ENCODE measurements at regions not wholly inside any gene's neighbourhood (a gene's known extent, or its start where the extent isn't known, plus 50 kb on each side); places are given as distances from the start of the nearest gene placed in this dataset.

GRCh38 chr16:85250147-85250463 lies 137.8 kb upstream of the CIBAR2 start:
- no peak overlapping the region for H3K4me3 ChIP-seq (ENCODE audit: insufficient read depth, low read depth, low read length)
- no peak for TF ChIP-seq BHLHE40 (IDR thresholded peaks at IDR 0.05; ENCODE audit: low read depth, low read length)
- TF ChIP-seq CTCF (conservative IDR thresholded peaks at IDR 0.05; ENCODE audit: low read depth, low read length) = no peak
- TF ChIP-seq NFE2L2 (IDR thresholded peaks at IDR 0.05; ENCODE audit: low read depth, low read length) = no peak
- TF ChIP-seq MAZ (IDR thresholded peaks at IDR 0.05; ENCODE audit: borderline replicate concordance, low read depth, low read length) = no peak
- TF ChIP-seq, protein P1, sequence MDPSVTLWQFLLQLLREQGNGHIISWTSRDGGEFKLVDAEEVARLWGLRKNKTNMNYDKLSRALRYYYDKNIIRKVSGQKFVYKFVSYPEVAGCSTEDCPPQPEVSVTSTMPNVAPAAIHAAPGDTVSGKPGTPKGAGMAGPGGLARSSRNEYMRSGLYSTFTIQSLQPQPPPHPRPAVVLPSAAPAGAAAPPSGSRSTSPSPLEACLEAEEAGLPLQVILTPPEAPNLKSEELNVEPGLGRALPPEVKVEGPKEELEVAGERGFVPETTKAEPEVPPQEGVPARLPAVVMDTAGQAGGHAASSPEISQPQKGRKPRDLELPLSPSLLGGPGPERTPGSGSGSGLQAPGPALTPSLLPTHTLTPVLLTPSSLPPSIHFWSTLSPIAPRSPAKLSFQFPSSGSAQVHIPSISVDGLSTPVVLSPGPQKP (IDR thresholded peaks at IDR 0.05; ENCODE audit: borderline replicate concordance, low read depth, low read length) = no peak
- no peak for TF ChIP-seq RAD21 (IDR thresholded peaks at IDR 0.05; ENCODE audit: low read length)
- no peak for TF ChIP-seq CEBPB (IDR thresholded peaks at IDR 0.05; ENCODE audit: low read depth, low read length)
- TF ChIP-seq MXI1 (IDR thresholded peaks at IDR 0.05; ENCODE audit: borderline replicate concordance, low read depth, low read length) = no peak
- TF ChIP-seq SMC3 (IDR thresholded peaks at IDR 0.05; ENCODE audit: low read depth, low read length) = no peak
- TF ChIP-seq FOS (IDR thresholded peaks at IDR 0.05; ENCODE audit: low read depth, low read length) = no peak
- no peak for TF ChIP-seq RCOR1 (IDR thresholded peaks at IDR 0.05; ENCODE audit: insufficient replicate concordance, low read length)
- no peak for TF ChIP-seq RFX5 (IDR thresholded peaks at IDR 0.05; ENCODE audit: low read depth, low read length)
- TF ChIP-seq CHD1 (IDR thresholded peaks at IDR 0.05; ENCODE audit: low read depth, low read length) = no peak
- TF ChIP-seq POLR2A (IDR thresholded peaks at IDR 0.05; ENCODE audit: low read depth, low read length) = no peak
- no peak for TF ChIP-seq MAFK (IDR thresholded peaks at IDR 0.05; ENCODE audit: low read depth, low read length)
- TF ChIP-seq USF2 (IDR thresholded peaks at IDR 0.05; ENCODE audit: low read depth, low read length) = no peak
- peaks cover 84% of the 10 kb centered on the region for H4K20me1 ChIP-seq (ENCODE audit: insufficient read depth, low read length)
- dilution Hi-C loops (cut with HindIII; ENCODE audit: low sequenced_read_pairs, unreplicated experiment) (no loop called here), in situ Hi-C loops (cut with MboI; ENCODE audit: low sequenced_read_pairs) (no loop called here), intact Hi-C loops (cut with micrococcal nuclease) (no loop called here)
- DNase-seq = no peak
- H2BK15ac ChIP-seq (ENCODE audit: low read depth, low read length) = no peak overlapping the region
- BruUV-seq (replicated peaks) = no TSS peak
- H2AFZ ChIP-seq (replicated peaks; ENCODE audit: low read length, poor library complexity) = no peak overlapping the region
- H3K9me1 ChIP-seq (ENCODE audit: insufficient read depth, low read length) = peaks cover 2% of the 10 kb centered on the region; the same call in 1 of the 2 replicates
- ChIA-PET CTCF (no interaction called here), POLR2A (ENCODE audit: unreplicated experiment) (no interaction called here)
- H3K14ac ChIP-seq (replicated peaks; ENCODE audit: low read depth, low read length) = no peak overlapping the region
- no peak overlapping the region for H4K5ac ChIP-seq (ENCODE audit: low read depth, low read length)
- no peak overlapping the region for H4K91ac ChIP-seq (ENCODE audit: insufficient read depth, low read depth, low read length)
- no peak overlapping the region for H3K18ac ChIP-seq (ENCODE audit: low read depth, low read length)
- ATAC-seq (ENCODE audit: low read depth) = no peak
- peaks cover 39 to 93% of the 10 kb centered on the region in 2 experiments for H3K79me1 ChIP-seq (ENCODE audit: low read depth in 1 of 2, low read length in 2 of 2)
- H3K4ac ChIP-seq (ENCODE audit: low read depth, low read length) = no peak overlapping the region
- no peak overlapping the region for H3K4me2 ChIP-seq (ENCODE audit: low read depth, low read length)
- no peaks in the 10 kb centered on the region for H3K36me3 ChIP-seq (ENCODE audit: control insufficient read depth, insufficient read depth, low read length)
- H2BK20ac ChIP-seq (ENCODE audit: low read depth, low read length) = no peak overlapping the region
- no peak overlapping the region for H3K27ac ChIP-seq (ENCODE audit: insufficient read depth, low read length)
- H3K9ac ChIP-seq (ENCODE audit: low read depth, low read length) = no peak overlapping the region
- H3K27me3 ChIP-seq (ENCODE audit: control insufficient read depth, insufficient read depth, low read length) = no peaks in the 10 kb centered on the region
- no peaks in the 10 kb centered on the region for H3K9me3 ChIP-seq (ENCODE audit: control insufficient read depth, insufficient read depth, low read length)
- H2AK9ac ChIP-seq (replicated peaks; ENCODE audit: low read depth, low read length, poor library complexity) = peak overlapping the region; percentile 16
- H2BK5ac ChIP-seq (ENCODE audit: low read depth, low read length, poor library complexity, severe bottlenecking) = no peak overlapping the region
- H4K8ac ChIP-seq (ENCODE audit: low read depth in 2 of 2, low read length in 2 of 2) = no peak overlapping the region
- no peak overlapping the region for H2BK120ac ChIP-seq (ENCODE audit: low read depth, low read length)
- no peak overlapping the region for H3K56ac ChIP-seq (ENCODE audit: extremely low read depth, insufficient read depth, low read length)
- peaks cover 13% of the 10 kb centered on the region for H3K4me1 ChIP-seq (ENCODE audit: control insufficient read depth, insufficient read depth, low read length)
- 67% methylated on average over 2 of the region's 13 CpGs; no CpG with 5 or more reads in 1 of the 2 experiments for WGBS, 2 experiments (ENCODE audit: extremely low coverage in 2 of 2, insufficient read length in 1 of 2)
- no peak overlapping the region for H3K23ac ChIP-seq (ENCODE audit: low read depth, low read length)
- no peak overlapping the region for H2AK5ac ChIP-seq (ENCODE audit: low read depth, low read length)

Measured in IMR-90 (cell line).